KG1 (cell line): ENCODE measurements at regions not wholly inside any gene's neighbourhood (a gene's known extent, or its start where the extent isn't known, plus 50 kb on each side); places are given as distances from the start of the nearest gene placed in this dataset.
"Not testable (repeated sequence)": the region's sequence is repeated elsewhere in the genome, so short reads cannot be mapped to it uniquely, and the experiment has no call there.

ENCODE experiments used
- DNase-seq: peaks from one replicate; lab custom pipeline; 2025; lab: John Stamatoyannopoulos, UW

GRCh38 chr6:103036846-103037245 is 1643.3 kb downstream of the GRIK2 start:
- no peak for DNase-seq

DNA sequence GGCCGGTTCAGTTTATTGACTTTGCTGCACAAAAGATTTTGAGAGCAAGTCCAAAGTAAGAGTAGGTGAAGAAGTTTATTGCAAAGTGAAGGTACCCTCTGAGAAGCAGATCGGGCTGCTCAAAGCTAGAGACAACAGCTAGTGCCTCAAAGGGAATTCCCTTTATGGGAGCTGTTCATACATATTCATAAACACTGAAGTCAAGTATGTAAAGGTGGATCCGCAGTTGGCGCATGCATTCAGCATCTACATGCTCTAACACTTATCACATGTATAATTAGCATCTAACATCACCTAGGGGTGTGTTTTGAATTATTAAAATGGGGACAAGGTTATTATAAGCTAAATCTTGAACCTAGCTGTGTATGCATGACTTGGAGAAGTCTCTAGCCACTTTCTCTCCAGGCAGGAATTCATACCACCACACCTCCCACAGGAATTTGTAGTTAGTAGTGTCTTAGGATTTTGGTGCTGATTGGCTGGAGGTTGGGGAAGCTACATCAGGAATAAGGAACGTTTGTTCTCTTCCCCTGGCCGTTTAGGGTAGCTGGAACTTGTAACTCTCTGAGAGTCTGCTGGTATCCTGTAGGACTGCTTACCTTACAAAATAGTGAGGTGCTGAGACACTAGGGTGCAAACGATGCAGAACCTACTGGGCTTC is 1633.9 kb downstream of the GRIK2 start:
- DNase-seq, result no peak

DNA sequence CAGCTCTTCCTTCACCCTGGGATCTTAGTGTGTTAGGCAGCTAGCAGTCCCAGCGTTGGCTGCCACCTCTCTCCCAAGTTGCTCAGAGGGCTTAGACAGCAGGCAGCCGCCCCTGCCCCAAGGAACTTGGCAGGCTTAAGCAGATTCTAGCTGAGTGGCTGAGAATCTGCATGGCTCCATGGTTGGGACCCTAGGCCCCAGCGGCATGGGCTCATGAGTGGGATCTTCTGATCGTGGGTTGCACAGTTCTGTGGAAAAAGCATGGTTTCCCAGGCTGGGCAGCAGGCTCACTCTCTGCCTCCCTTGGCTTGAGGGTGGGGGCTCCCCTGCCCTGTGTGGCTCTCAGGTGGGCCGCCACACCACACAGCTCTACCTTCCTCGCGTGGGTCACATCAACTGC is 1624.9 kb downstream of the GRIK2 start:
- no peak for DNase-seq

DNA sequence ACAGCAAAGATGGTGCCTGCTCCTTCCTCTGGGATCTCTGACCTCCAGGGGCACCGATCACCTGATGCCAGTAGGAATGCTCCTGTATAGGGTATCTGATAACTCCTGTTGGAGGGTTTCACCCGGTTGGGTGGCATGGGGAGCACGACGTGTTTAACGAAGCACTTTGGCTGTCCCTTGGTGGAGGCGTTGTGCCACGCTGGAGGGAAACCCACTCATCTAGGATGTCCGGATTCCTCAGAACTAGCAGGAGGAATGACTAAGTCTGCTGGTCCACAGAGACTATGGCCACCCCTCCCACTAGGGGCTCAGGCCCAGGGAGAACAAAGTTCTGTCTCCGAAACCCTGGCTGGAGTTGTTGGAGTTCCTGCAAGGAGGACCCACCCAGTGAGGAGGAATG is 1624.4 kb downstream of the GRIK2 start:
- no peak for DNase-seq

DNA sequence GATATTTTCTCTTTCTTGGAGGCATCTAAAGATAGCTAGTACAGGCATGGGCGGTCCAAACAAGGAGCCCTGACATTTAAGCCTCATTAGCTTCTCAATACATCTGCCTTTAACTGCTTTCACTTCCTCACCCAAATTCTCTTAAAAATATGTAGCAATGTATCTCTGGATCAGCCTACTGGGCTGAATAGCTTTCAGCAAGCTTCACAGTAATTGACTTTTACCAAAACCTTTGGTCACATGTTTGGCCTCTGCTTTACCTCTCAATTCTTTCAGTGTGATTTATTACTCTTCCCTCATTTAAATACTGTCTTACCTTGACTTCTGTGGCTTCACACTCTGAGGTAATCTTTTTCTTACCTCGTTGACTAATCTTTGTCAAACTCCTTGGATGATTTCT is 1618.1 kb downstream of the GRIK2 start:
- DNase-seq, result no peak

DNA sequence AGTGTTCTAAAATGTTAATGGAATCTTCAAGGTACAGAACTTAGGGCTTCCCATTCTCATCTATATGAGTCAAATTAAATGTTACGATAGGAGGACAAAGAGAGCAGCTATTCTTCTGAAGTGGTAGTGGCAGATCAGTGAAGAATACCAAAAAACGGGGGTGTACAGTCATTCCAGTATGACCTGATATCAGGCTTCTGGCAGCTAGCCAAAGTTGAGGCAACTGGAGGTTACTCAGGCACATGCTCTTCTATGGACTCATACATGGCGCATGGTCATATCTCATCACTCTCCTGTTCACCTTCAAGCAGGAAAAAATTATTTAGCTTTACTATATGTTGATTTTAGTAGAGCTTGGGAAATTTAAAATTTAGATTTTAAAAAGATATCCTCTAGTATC is 1608.8 kb downstream of the GRIK2 start:
- no peak for DNase-seq

DNA sequence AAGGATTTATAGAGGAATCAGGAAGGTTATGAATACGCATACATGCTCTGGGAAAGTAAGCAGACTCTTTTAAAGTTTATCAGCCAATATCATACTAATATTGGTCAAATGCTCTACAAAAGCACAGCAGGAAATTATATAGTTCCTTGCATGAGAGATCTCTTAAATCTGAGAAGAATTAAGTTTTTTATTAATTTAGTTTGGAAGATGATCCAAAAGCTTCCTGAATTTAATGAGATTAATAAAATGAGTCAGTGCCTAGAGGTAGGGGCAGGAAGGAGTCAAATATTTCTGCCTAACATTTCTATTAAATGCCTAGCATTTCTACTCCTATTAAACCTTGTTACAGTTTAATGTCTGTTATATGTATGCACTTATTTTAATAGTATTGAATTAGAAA is 1608.2 kb downstream of the GRIK2 start:
- DNase-seq, result no peak

DNA sequence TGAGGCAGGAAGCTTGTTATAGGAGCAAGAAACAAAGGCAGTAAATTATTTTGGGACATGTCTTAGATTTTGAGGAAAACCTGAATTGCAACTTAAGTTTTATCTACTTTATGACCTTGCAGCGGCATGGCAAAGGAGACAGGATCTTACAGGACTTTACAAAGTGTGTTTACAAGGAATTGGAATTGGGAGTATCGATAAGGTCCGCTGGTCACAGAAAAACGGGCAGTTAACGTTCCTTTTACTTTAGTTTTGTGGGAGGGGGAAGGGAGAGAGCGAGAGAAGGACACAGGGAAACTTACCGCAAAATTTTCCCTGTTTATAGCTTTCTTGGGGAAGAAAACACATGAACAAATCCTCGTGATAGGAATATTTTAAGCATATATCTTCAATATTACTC is 1607.2 kb downstream of the GRIK2 start:
- no peak for DNase-seq

DNA sequence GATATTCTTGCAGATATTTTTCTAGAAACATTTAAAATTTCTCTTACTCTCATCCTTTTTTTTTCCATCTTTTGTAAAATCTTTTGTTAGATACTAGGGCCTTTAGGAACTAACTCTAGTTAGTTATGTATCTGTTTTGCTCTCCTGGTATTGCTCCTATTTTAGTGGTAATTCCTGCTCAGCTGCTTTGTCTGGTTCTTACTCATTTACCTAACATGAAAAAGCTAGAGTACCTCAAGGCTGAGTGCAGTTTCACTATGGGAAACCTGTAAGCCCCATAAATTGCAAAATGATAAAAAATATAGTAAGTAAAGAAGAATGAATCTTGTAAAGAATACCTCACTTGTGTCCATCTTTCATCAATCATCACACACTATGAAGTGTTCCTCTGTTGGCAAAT is 1602.0 kb downstream of the GRIK2 start:
- DNase-seq, result no peak

DNA sequence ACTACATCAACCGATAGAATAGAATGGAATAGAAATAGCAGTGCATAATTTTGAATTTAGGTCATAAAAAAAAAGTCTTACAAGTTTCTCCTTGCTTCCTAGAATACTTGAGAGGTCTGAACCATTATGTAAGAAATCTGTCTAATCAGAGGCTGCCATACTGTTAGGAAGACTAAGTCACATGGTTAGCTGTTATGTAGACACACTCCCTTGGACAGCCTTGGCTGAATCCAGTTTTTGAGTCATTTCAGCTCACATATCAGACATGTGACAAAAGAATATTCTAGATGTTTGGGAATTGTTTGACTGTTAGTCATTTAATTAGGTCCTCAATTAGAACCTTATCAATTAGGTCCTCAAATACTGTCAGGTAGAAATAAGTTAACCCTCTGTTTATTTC is 1601.4 kb downstream of the GRIK2 start:
- DNase-seq, result no peak

DNA sequence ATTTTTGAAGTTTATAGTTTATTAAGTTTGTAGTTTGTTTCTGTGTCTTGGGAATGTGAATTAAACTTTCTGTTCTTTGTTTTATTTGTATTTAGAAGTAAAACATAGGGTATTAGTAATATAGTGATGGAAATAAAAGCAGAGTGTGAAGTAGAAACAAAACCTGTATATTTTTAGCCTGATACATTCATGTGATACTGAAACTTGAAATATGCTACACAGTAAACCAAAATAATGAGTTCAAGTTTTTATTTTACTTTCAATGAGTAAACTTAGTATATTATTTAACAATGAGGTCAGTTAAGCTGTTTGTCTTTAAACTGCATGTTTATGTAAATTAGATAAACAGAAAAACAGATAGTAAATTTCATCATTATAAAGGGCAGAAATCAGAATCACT is 1592.6 kb downstream of the GRIK2 start:
- DNase-seq, result no peak

GRCh38 chr6:102984357-102984756 is 1590.8 kb downstream of the GRIK2 start:
- DNase-seq, result no peak

- DNase-seq, result no peak
Observed at GRCh38 chr6:102981490-102982015, 1588.0 kb downstream of the GRIK2 start.

- DNase-seq, result no peak
Observed at GRCh38 chr6:102980951-102981350, 1587.4 kb downstream of the GRIK2 start.

GRCh38 chr6:102961902-102962301 is 1568.4 kb downstream of the GRIK2 start:
- no peak for DNase-seq

DNA sequence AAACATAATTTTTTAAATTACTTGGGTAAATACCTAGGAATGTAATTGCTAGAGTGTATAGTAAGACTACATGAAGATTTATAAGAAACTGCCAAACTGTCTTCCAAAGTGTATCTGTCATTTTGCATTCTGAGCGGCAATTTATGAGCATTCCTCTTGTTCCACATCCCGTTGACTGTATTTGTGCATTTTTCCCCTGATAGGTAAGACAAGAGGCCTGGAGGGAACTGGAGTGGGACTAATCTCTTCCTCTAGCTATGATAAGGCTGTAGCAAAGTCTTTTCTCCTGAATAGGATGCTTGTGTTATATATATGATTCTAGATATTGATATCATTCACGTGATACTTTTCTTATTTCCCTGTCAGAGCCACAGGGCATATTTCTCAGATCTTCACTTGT is 1557.5 kb downstream of the GRIK2 start:
- DNase-seq, result no peak

DNA sequence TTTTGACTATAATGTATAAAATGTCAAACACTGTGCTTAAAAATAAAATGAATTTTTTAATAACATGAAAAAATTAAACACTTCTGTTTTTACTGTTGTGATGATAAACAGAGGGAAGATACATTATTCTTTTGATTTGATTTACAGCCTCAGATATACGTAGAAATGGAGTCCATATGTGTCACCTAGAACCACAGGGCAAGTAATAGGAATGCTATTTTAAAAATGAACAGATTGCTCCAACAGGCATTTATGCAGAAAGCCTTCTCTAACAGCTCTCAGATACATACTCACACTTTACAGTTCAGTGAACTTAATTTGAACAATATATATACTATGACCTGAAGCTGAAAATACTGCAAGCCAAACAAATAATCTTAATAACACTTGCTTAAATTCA is 1551.0 kb downstream of the GRIK2 start:
- no peak for DNase-seq

DNA sequence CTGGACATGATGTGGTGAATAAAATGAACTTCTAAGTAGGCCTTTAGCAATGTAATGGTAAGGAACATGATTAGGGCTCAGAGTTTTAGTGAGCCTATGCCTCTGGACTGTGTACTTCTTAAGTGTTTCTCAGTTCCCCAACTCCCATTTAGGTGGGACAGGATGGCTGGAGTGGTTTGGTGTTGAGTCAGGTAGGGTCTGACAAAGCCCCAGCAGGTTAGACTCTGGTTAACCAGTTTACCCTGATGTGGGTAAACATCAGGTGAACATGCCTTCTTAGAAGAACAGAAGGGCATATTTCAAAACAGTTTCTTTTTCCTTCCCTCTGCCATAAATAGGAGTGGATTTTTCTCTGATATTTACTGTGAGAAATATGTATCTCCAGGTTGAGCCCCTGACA is 1548.7 kb downstream of the GRIK2 start:
- no peak for DNase-seq

DNA sequence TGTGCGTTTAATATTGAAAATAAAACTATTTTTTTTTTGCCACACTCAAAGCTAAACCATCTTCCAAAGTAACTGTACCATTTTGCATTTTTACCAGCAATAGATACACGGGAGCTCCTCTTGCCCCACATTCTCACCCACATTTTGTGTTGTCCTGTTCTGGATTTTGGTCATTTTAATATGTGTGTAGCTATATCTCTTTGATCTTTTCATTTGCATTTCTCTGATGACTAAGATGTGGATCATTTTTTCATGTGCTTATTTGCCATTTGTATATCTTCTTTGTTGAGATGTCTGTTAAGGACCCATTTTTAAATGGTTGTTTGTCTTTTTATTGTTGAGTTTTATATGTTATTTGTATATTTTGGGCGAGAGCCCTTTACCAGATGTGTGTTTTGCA is 1543.5 kb downstream of the GRIK2 start:
- DNase-seq, result no peak

GRCh38 chr6:102928109-102928508 is 1534.6 kb downstream of the GRIK2 start:
- no peak for DNase-seq

GRCh38 chr6:102918161-102918560 is 1524.7 kb downstream of the GRIK2 start:
- no peak for DNase-seq

DNA sequence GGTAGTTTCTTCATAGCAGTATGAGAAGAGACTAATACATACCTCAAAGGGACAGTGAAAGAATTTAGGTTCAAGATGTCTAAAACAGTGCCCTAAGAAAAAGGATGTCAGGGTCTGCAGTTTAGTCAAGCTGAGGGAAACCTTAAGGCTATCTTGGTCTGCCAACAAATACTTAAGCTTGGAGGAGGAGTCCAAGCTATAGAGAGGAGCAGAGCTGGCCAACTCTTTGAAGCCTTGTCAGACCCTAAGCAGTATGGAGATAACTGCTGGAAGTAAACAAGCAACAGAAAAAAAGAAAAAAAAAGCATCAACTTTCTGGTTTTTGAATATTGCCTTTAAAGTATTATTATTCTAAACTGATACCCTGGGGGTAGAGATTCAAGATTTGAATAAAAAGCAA is 1518.1 kb downstream of the GRIK2 start:
- no peak for DNase-seq

- not testable (repeated sequence) for DNase-seq
Observed at GRCh38 chr6:102910701-102911139, 1517.2 kb downstream of the GRIK2 start.

DNA sequence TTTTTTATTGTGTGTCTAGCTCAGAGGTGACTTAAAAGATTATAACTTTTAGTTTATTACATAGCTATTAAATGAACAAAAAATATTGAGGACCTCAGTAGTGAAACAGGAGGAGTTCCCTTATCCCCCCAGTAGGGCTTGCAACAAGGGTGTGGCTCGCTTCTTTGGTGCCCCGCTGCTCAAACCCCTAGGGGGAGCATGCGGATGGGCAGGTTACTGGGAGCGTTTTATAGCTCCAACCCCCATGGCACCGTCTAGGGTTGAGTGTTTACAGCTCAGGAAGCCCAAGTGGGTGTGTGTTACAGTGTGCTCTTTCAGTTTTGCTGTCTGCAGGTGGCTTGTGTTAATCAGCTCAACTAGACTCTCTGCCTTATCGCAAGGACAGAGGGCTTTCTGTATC is 1513.7 kb downstream of the GRIK2 start:
- DNase-seq, result no peak
